ENCODE measurements at regions not wholly inside any gene's neighbourhood (a gene's known extent, or its start where the extent isn't known, plus 50 kb on each side); places are given as distances from the start of the nearest gene placed in this dataset.
"Not testable (repeated sequence)": the region's sequence is repeated elsewhere in the genome, so short reads cannot be mapped to it uniquely, and the experiment has no call there.

DNA sequence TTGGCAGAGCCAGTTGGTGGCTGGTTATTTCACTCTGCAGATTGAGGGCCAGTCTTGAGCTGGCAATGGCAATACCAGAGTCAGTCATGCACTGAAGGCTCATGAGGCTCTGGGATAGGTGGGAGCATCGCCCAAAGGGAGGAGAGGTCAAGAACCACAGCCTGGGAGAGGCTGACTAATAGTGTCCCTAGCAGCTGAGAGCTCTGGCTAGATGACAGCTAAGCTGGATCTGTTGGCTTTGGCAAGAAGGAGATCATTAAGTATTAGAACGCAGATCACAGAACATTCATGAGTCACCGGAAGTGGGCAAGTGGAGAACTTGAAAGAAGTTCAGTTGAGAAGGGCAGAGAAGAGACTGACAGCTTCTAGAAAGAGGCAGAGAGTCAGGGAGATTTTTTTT, 521.1 kb downstream of the NR2F2 start:
- no peak overlapping the region for H3K4me3 ChIP-seq (ENCODE audit: insufficient read length, low read depth)
- no peaks in the 10 kb centered on the region for H3K4me1 ChIP-seq (ENCODE audit: insufficient read depth, insufficient read length)
- H3K27me3 ChIP-seq (ENCODE audit: insufficient read depth, insufficient read length), result no peaks in the 10 kb centered on the region
- DNase-seq (ENCODE audit: low read depth, low spot score), result no peak
- no peak overlapping the region for H3K9ac ChIP-seq (ENCODE audit: insufficient read length, low read depth)
- H3K9me3 ChIP-seq (ENCODE audit: insufficient read depth, low read length), result no peaks in the 10 kb centered on the region; the same call in 1 of the 2 replicates
- TF ChIP-seq YY1 (IDR thresholded peaks at IDR 0.05; ENCODE audit: insufficient read depth, insufficient read length) (no peak), SUZ12 (IDR thresholded peaks at IDR 0.05; ENCODE audit: extremely low read depth, insufficient read depth, insufficient read length) (no peak), ZNF274 (IDR thresholded peaks at IDR 0.05; ENCODE audit: low read depth, low read length) (no peak)
- no peaks in the 10 kb centered on the region for H3K36me3 ChIP-seq (ENCODE audit: insufficient read depth, insufficient read length, low read length)

DNA sequence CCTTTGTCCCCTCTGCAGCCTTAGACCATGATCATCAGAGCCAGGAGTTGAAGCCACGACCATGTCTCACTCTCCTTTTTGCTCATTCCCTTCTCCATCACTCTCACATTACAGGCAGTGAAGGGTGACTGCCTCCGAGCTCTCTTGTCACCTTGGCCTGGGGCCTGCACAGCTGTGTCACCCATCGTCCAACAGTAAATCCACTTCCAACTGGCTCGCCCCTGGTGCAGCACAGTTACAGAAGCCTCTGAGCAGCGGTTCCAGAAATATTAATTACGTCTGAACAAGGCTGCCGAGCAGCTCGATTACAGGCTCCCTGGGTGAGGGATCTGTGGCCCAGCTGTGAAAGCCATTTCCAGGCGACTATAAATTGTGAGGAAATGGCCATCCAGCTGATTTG, 528.2 kb downstream of the NR2F2 start:
- DNase-seq (ENCODE audit: low read depth, low spot score), result no peak
- Histone ChIP-seq H3K4me3 (ENCODE audit: insufficient read length, low read depth) (no peak overlapping the region), H3K9ac (ENCODE audit: insufficient read length, low read depth) (no peak overlapping the region), H3K27me3 (ENCODE audit: insufficient read depth, insufficient read length) (no peaks in the 10 kb centered on the region), H3K9me3 (ENCODE audit: insufficient read depth, low read length) (no peaks in the 10 kb centered on the region; the same call in 1 of the 2 replicates), H3K4me1 (ENCODE audit: insufficient read depth, insufficient read length) (no peaks in the 10 kb centered on the region), H3K36me3 (ENCODE audit: insufficient read depth, insufficient read length, low read length) (no peaks in the 10 kb centered on the region)
- TF ChIP-seq ZNF274 (IDR thresholded peaks at IDR 0.05; ENCODE audit: low read depth, low read length) (no peak), YY1 (IDR thresholded peaks at IDR 0.05; ENCODE audit: insufficient read depth, insufficient read length) (no peak), SUZ12 (IDR thresholded peaks at IDR 0.05; ENCODE audit: extremely low read depth, insufficient read depth, insufficient read length) (no peak)

DNA sequence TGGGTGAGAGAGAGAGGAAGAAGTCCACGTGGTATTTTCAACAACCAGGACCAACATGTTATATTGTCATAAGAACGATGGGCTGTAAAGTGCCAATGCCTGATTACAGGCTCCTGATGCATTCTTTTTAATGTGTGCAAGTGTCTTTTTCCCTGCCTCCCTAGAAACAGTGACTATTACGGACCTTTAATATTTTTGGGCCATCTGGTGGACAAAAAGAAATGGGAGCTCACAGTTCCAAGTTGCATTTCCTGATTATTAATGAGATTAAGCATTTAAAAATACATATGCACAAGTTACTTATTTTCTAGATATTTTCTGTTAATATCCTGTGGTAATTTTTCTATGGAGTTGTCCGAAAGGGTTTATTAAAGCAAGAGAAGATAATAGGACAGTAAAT, 530.2 kb downstream of the NR2F2 start:
- no peak overlapping the region for H3K4me3 ChIP-seq (ENCODE audit: insufficient read length, low read depth)
- H3K9me3 ChIP-seq (ENCODE audit: insufficient read depth, low read length), result no peaks in the 10 kb centered on the region; the same call in 1 of the 2 replicates
- no peaks in the 10 kb centered on the region for H3K27me3 ChIP-seq (ENCODE audit: insufficient read depth, insufficient read length)
- H3K4me1 ChIP-seq (ENCODE audit: insufficient read depth, insufficient read length), result no peaks in the 10 kb centered on the region
- no peak overlapping the region for H3K9ac ChIP-seq (ENCODE audit: insufficient read length, low read depth)
- DNase-seq (ENCODE audit: low read depth, low spot score), result no peak
- no peaks in the 10 kb centered on the region for H3K36me3 ChIP-seq (ENCODE audit: insufficient read depth, insufficient read length, low read length)
- TF ChIP-seq ZNF274 (IDR thresholded peaks at IDR 0.05; ENCODE audit: low read depth, low read length) (no peak), YY1 (IDR thresholded peaks at IDR 0.05; ENCODE audit: insufficient read depth, insufficient read length) (no peak), SUZ12 (IDR thresholded peaks at IDR 0.05; ENCODE audit: extremely low read depth, insufficient read depth, insufficient read length) (no peak)

DNA sequence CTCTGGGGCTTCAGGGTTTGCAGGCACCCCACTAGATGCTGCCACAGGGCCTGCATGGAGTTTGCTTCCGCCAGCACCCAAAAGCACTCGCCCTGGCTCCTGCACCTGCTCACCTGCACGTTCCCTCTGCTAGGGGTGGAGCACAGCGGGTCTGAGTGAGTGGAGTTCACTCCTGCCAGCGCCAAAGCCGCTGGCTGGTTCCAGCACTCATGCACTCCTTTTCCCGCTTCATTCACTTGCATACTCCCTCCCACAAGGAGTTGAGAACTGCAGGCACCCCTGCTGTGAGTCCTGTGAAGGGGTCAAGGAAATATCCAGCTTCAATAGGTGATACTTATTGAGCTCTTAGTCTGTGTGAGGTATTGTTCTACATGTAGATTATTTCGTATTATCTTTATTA, 537.5 kb downstream of the NR2F2 start:
- Histone ChIP-seq H3K4me1 (ENCODE audit: insufficient read depth, insufficient read length) (no peaks in the 10 kb centered on the region), H3K36me3 (ENCODE audit: insufficient read depth, insufficient read length, low read length) (no peaks in the 10 kb centered on the region), H3K9me3 (ENCODE audit: insufficient read depth, low read length) (peaks cover 16% of the 10 kb centered on the region; the same call in 1 of the 2 replicates), H3K4me3 (ENCODE audit: insufficient read length, low read depth) (no peak overlapping the region), H3K27me3 (ENCODE audit: insufficient read depth, insufficient read length) (no peaks in the 10 kb centered on the region), H3K9ac (ENCODE audit: insufficient read length, low read depth) (no peak overlapping the region)
- no peak for TF ChIP-seq YY1 (IDR thresholded peaks at IDR 0.05; ENCODE audit: insufficient read depth, insufficient read length)
- TF ChIP-seq ZNF274 (IDR thresholded peaks at IDR 0.05; ENCODE audit: low read depth, low read length), result no peak
- TF ChIP-seq SUZ12 (IDR thresholded peaks at IDR 0.05; ENCODE audit: extremely low read depth, insufficient read depth, insufficient read length), result no peak
- DNase-seq (ENCODE audit: low read depth, low spot score), result no peak

DNA sequence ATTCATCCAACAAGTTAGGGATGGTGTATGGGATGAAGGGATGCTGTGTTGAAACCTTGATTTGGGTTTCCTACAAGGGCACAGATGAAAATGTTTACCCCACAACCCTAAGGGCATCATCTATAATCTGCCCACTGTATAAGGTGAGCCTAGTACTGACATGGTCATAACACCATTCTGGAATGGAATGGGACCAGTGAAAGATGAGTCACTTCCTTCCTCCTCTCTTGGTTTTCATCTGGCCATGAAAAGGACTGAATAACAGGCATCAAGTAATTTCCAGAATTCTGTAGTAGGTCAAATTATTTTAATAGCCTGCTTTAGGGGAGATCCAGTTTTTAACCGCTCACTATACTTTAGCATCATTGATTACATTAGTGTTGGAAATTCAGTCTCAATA, 538.6 kb downstream of the NR2F2 start:
- H3K27me3 ChIP-seq (ENCODE audit: insufficient read depth, insufficient read length), result no peaks in the 10 kb centered on the region
- DNase-seq (ENCODE audit: low read depth, low spot score), result no peak
- H3K9ac ChIP-seq (ENCODE audit: insufficient read length, low read depth), result no peak overlapping the region
- no peaks in the 10 kb centered on the region for H3K4me1 ChIP-seq (ENCODE audit: insufficient read depth, insufficient read length)
- no peak overlapping the region for H3K4me3 ChIP-seq (ENCODE audit: insufficient read length, low read depth)
- TF ChIP-seq ZNF274 (IDR thresholded peaks at IDR 0.05; ENCODE audit: low read depth, low read length) (no peak), SUZ12 (IDR thresholded peaks at IDR 0.05; ENCODE audit: extremely low read depth, insufficient read depth, insufficient read length) (no peak), YY1 (IDR thresholded peaks at IDR 0.05; ENCODE audit: insufficient read depth, insufficient read length) (no peak)
- H3K36me3 ChIP-seq (ENCODE audit: insufficient read depth, insufficient read length, low read length), result no peaks in the 10 kb centered on the region
- H3K9me3 ChIP-seq (ENCODE audit: insufficient read depth, low read length), result peaks cover 16% of the 10 kb centered on the region; the same call in 1 of the 2 replicates

DNA sequence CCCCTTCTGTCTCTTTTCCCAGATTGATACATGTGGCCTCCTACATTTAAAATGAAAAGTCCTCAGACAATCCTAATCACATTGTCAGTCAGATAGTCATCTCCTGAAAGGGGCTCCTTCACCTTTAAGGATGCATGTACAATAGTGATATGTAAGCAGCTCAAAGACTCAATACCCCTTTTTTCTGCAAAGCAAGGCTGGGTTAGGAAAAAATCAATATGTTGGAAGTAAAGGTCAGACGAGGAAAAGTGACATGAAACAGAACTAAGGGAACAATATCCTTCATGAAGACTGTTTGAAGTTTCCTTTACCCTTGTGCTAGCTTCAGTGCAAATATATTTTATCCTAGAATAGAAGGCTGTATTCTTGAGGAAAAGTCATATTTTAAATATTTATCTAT, 539.3 kb downstream of the NR2F2 start:
- no peak overlapping the region for H3K4me3 ChIP-seq (ENCODE audit: insufficient read length, low read depth)
- peaks cover 16% of the 10 kb centered on the region; the same call in 1 of the 2 replicates for H3K9me3 ChIP-seq (ENCODE audit: insufficient read depth, low read length)
- H3K36me3 ChIP-seq (ENCODE audit: insufficient read depth, insufficient read length, low read length), result no peaks in the 10 kb centered on the region
- no peak overlapping the region for H3K9ac ChIP-seq (ENCODE audit: insufficient read length, low read depth)
- no peaks in the 10 kb centered on the region for H3K4me1 ChIP-seq (ENCODE audit: insufficient read depth, insufficient read length)
- TF ChIP-seq YY1 (IDR thresholded peaks at IDR 0.05; ENCODE audit: insufficient read depth, insufficient read length), result no peak
- H3K27me3 ChIP-seq (ENCODE audit: insufficient read depth, insufficient read length), result no peaks in the 10 kb centered on the region
- DNase-seq (ENCODE audit: low read depth, low spot score), result no peak

DNA sequence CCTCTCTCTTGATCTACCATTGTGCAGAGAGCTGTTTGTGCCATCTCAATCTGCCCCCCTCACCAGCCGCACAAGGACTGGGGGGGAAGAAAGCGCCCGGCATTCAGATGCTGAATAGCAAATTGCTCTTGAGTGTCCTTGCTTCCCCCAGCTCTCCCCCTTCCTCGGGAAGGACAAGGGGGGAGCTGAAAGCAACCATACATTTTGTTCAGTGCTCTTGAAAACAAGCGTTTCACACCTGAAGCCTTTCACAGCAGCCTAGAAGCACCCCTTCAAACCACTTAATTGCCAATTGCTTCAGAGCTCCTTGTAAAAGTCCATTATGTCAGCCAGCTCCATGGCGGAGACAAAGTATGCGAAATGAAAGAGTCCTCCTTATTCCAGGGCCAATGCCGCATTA, 540.1 kb downstream of the NR2F2 start:
- no peaks in the 10 kb centered on the region for H3K4me1 ChIP-seq (ENCODE audit: insufficient read depth, insufficient read length)
- H3K9ac ChIP-seq (ENCODE audit: insufficient read length, low read depth), result no peak overlapping the region
- H3K36me3 ChIP-seq (ENCODE audit: insufficient read depth, insufficient read length, low read length), result no peaks in the 10 kb centered on the region
- DNase-seq (ENCODE audit: low read depth, low spot score), result no peak
- no peak for TF ChIP-seq YY1 (IDR thresholded peaks at IDR 0.05; ENCODE audit: insufficient read depth, insufficient read length)
- no peak for TF ChIP-seq SUZ12 (IDR thresholded peaks at IDR 0.05; ENCODE audit: extremely low read depth, insufficient read depth, insufficient read length)
- TF ChIP-seq ZNF274 (IDR thresholded peaks at IDR 0.05; ENCODE audit: low read depth, low read length), result no peak
- H3K9me3 ChIP-seq (ENCODE audit: insufficient read depth, low read length), result peaks cover 16% of the 10 kb centered on the region; the same call in 1 of the 2 replicates
- no peak overlapping the region for H3K4me3 ChIP-seq (ENCODE audit: insufficient read length, low read depth)
- no peaks in the 10 kb centered on the region for H3K27me3 ChIP-seq (ENCODE audit: insufficient read depth, insufficient read length)

DNA sequence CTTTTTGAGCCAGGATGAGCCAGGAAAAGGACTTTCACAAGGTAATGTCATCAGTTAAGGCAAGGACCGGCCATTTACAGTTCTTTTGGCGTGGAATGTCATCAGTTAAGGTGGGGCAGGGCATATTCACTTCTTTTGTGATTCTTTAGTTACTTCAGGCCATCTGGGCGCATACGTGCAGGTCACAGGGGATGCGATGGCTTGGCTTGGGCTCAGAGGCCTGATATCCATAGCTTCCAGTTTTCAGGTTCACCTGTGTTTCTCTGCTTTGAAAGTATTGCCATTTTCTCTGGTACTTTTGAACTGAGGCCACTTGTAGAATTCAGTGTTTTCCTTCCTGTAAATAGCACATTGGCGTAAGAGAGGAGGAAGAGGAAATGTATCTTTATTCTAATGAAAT, 546.9 kb downstream of the NR2F2 start:
- H3K36me3 ChIP-seq (ENCODE audit: insufficient read depth, insufficient read length, low read length); DNase-seq (ENCODE audit: low read depth, low spot score); H3K9me3 ChIP-seq (ENCODE audit: insufficient read depth, low read length); H3K4me1 ChIP-seq (ENCODE audit: insufficient read depth, insufficient read length); H3K27me3 ChIP-seq (ENCODE audit: insufficient read depth, insufficient read length); H3K4me3 ChIP-seq (ENCODE audit: insufficient read length, low read depth); H3K9ac ChIP-seq (ENCODE audit: insufficient read length, low read depth): not testable (repeated sequence)
